GM12892 (cell line): ENCODE measurements at regions not wholly inside any gene's neighbourhood (a gene's known extent, or its start where the extent isn't known, plus 50 kb on each side); places are given as distances from the start of the nearest gene placed in this dataset.

Source experiments
- POLR2AphosphoS5 ChIP-seq: IDR thresholded peaks from 2 replicates; pipeline ENCODE4 v1.6.1; 2011; ENCODE audit warnings: low read depth, low read length, control low read depth
- TAF1 ChIP-seq: IDR thresholded peaks from 2 replicates; pipeline ENCODE4 v1.6.1; 2011; ENCODE audit warnings: low read depth, mild to moderate bottlenecking, control low read depth, low read length, borderline replicate concordance

GRCh38 chr1:79903321-79903720 is 896.8 kb upstream of the ADGRL4 start:
- no peak for TF ChIP-seq POLR2AphosphoS5
- no peak for TF ChIP-seq TAF1
